ENCODE measurements at regions not wholly inside any gene's neighbourhood (a gene's known extent, or its start where the extent isn't known, plus 50 kb on each side); places are given as distances from the start of the nearest gene placed in this dataset.

DNA sequence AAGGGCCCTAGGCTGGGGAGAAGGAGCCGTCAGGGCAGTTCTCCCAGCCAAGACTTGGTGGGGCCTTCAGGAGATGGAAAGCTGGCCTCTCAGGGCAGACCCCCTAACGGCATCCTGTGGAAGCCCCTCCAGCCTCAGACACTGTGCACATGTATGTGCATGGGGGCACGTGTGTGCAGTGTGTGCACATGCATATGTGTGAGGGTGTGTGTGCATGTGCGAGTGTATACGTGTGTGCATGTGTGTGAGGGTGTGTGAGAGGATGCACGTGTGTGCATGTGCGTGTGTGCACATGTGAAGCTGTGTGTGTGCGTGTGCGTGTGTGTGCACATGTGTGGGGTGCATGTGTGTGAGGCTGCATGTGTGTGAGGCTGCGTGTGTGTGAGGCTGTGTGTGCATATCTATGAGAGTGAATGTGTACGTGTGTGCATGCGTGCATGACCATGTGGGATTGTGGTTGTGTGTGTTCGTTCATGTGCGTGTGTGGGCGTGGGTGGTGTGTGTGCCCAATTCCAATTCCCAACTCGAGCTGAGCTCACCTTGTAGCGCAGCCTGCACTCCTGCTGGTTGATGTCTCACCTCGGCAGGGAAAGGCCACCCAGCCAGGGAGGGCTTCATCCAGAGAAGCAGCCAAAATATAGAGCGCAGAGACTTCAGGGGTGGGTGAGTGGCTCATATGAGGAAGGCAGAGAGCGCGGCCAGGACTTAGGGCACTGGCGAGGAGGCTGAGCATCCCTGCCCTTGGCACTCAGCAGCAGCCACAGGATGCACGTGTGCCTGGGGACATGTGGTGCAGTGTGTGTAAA, 142.7 kb upstream of the PPP1R26 start:
- DNase-seq = no peak

DNA sequence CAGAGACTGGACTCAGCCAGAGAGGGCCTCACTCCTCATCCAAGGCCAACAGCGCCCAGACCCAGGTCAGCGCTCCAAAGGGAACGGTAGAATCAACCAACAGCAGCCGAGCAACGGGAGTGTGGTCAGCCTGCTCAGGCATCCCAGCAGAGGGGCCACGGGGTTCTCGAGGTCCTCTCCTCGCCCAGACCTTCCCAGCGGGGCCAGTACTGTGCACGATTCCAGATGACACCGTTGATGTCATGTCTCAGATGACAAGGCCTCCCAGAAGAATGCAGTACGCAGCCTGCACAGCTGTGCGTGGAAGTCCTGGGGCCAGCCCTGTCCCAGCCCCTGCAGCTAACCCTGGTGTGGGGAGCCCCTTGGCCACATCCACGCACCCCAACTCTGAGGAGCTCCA, 141.0 kb upstream of the PPP1R26 start:
- no peak for DNase-seq

DNA sequence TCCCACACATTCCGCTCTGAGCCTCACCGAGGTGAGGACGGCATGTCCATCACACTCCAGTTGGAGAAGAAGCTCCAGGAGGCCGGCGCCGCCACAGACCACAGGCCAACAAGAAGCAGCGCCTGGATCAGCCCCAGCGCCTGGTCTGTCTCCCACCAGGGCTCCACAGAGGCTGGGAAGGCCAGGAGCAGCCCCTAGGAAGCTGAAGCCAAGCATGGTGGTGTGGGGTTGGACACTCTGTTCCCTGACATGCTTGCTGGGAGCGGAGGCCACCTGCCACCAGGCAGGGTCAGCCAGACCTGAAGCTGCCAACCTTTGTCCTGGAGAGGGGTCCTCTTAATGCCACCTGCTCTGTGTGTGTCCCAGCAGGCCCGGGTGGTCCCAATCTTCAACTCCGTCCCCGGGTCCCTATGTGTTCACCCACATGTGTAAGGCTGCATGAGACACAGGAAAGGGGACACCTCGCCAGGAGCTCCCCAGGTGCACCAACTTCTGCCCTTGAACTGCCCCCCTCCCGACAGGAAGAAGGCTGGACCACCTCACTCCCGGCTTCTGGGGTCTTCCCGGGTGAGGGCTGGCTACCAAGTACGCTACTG, 140.1 kb upstream of the PPP1R26 start:
- no peak for DNase-seq

DNA sequence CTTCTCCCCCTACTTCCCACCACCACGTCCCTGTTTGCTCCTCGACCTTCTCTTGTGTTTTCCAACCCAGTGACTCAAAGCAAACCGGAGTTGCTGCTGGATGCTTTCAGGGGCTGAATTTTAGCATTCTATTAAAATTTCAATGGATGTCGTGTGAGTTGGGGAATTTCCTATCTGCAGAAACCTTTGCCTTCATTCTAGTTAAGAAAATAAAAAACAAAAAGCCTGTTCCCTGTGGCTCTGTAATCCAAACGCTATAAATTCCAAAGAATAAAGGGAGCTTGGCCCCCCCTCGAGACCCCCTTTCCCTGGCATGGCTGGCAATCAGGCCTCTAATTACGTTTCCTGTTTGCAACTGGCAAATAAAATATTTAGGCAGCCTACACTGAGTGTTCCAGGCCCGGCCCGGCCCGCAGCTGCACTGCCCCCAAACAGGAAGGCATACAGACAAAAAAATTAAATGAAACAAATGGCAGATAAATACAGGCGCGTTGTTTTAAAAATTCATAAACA, 139.4 kb upstream of the PPP1R26 start:
- no peak for DNase-seq

DNA sequence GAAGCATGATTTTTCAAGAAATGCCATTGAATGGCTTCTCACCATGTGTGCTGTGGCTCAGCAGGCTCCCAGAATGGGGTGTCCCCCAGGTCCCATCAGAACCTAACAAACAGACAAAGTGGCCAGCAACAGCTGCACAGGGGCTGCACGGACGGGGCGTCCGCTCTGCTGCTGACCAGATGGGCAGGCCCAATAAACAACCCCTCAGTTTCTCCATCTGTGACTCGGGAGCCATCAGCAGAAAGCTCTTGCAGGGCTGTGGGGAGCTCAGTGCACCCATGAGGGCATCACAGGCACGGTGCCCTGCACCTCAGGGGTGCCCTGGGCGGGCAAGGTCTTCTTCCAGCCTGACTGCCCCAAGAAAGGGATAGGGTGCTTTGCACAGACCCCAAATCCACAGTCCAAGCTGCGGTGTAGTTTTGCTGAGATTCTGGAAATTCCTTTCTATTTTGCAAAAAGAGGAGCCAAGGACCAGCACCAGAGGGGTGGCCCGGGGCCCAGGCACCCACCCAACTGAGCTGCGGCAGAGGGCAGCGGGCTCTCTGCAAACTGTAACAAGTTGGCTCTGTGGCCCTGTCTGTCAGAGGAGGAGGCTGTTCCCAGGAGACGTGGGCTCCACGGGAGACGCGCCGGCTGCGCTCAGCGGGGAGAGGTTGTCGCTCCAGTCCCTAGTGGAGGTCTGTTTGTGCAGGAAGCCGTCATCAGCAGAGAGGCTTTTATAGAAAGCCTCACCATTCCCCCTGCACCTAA, 138.7 kb upstream of the PPP1R26 start:
- no peak for DNase-seq

DNA sequence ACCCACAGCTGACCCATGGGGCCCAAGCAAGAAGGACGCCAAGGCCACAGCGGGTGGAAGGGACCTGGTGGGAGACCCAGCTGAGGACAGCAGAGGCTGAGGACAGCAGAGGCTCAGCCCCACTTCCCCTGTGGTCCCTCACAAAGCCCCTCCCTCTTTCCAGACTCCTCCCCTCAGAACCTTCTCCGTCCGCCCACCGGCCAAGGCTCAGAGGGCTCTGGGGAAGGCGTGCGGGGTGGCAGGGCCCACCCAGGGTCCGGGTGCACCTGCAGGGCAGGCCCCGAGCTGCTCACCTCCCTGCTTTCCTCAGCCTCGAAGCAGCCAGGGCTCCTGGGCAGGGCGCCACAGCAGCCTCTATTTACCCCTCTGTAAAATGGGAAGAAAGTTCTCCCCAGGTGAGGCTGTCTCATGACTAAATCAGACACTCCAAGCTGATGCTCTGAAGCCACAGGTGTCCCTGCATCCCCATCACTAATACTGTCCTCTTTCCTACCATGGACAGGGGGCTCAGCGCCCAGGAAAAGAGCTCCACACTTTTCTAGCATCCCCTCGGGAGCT, 137.9 kb upstream of the PPP1R26 start:
- no peak for DNase-seq

DNA sequence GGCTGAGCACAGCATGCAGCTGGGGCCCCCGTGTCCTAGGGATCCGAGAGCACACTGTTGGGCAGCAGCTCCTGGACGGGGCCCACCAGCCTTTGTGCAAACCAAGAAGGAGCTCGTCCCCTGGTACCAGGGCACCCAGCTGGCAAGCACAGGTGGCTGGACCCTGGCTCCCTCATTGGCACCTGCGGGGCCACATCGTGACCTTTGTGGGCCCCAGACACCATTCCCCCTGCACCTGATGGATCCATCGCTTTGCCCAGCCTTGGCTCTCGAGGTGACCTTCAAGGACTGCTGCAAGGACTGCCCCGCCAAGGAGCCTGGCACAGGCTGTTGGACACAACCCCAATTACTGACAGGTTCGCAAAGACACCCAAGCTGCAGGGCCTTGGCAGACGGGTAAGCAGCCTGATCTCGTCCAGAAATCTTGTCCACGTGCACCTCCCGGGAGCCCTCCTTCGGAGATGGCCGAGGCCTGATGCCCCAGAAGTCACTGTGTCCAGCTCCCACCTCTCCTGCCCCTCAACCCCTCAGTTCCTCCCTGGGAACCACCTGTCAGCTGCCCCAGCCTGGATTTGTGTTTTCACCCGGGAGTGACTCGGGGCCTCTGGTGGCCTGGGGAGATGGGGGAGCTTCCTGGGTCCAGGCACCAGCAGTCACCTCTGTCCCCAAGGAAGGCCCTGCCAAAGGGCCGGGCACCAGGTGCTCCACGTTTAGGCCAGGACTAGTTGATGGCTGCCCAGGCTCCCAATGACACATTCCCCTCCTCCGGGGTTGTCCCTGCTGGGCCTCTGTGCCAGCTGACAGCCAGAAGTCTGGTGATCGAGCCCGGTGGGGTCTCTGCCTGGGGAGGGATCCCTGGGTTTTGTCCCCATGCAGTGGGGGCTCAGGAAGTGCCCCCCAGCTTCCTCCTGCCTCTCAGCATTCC, 137.1 kb upstream of the PPP1R26 start:
- DNase-seq = no peak

DNA sequence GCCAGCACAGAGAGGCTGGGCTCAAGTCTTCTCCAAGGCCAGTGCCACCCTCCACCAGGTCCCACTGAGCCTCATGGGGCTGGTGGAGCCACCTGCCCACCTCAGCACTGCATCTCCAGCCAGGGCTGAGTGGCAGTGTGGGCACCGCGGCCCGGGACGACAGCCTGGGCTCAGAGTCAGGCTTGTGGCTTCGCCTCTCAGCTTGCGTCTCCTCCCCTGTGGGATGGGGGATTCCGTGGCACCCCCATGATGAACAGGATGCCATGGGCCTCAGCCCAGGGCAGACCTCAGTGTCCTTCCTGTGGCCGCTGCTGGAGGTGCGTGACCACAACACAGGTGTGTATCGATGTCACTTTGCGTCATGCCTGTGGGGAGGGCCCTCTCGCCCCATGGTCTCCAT, 136.4 kb upstream of the PPP1R26 start:
- DNase-seq = no peak

DNA sequence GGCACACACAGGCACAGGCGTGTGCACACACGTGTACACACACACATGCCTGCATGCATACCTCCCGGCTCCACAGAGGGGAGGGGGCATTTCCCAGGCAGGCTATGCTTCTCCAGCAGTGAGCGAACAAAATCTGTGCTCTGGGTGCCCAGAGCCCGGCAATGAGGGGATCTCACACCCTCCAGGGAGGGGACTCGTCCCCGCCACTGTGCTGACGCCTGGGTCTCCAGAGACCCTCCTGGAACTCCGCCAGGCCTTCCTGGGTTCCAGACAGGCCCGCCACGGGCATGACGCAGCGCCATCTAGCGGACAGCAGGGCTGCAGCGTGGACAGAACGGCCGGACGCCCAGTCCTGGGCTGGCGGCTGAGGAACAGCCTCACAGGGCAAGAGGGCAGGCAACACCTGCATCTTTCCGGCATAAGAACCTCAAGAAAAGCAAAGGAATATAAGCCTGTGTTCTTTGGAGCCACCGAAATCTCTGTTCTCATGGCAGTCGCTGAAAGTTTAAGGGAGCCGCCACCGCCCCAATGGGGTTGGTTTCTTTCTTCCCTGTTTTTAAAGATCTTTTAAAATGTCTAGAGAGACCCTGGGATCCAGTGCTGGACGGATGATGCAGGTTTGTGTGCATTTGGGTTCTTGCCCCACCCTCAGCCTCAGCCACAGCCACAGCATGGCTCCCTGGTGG, 135.6 kb upstream of the PPP1R26 start:
- peak in 41 of 51 donors; percentile 4 to 76 (median 31) for DNase-seq

DNA sequence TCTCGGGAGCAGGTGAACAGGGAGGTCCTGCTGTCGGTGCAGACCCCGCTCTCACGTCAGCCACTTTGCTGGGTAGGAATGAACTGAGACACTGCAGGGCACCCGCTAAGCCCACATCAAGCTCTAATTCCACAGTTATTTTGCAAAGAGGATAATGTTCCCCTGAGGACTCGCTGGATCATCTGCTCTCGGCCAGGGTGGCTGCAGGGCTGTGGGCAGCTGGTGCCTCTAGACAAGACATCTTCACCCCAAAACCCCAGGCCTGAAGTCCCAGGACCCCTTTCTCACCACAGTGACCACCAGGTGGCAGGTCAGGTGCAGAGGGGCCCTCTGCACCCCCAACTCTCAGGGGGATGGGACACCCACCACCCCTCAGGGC, 135.1 kb upstream of the PPP1R26 start:
- no peak for DNase-seq

DNA sequence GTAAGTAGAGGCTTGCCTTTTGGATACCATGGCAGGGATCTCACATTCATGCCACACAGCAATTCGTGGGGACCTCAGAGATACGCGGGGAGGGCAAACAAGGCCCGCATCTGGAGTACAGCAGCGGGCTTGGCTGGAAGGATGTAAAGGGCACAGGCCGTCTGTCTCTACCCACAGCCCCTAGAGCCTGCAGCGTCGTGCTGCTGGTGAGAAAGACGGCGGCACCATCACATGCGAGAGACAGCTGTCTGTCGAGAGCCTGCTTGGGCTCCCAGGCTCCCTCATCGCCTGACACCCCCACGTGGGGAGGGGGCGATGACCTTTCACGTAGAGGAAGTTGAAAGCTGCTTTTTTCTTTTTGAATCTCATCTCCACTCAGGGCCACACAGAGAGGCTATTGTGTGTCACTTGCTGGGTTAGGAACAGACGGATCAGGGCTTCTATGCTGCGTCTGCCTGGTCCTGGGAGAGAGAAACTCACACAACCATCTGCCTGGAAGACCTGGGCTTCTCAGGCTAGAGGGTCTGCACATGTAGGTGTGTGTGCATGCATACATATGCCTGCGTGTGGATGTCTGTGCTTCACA, 134.6 kb upstream of the PPP1R26 start:
- DNase-seq = no peak

DNA sequence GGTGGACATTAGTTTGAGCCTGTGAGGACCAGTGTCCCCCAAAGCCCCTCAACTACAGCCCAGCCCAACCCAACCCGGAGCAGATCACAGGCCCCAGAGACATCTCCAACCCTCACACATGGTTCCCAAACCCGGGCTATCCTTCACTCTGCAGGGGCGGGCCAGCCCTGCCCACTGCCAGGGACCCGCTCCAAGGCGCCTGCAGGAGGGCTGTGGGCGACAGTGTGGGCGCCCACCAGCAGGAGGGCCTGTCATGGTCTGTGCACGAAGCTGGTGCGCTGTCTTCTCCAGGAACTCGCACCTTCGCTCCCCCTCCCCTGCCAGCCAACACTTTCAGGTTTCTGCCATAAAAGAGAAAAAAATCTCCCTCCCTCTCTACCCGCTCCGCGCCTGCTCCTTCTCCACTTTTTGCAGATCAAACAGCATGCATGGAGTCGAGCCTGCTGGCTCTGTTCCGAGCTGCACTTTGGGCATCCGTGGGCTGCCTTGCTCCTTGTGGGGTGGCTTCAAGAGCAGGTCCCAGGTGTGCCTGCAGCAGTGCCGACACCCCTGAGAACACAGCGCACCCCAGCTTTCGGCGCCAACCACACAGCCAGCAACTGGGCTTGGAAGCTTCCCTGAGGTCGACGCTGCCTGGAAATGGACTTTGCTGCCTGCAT, 133.7 kb upstream of the PPP1R26 start:
- peak in 1 of 51 donors; percentile 17 for DNase-seq

DNA sequence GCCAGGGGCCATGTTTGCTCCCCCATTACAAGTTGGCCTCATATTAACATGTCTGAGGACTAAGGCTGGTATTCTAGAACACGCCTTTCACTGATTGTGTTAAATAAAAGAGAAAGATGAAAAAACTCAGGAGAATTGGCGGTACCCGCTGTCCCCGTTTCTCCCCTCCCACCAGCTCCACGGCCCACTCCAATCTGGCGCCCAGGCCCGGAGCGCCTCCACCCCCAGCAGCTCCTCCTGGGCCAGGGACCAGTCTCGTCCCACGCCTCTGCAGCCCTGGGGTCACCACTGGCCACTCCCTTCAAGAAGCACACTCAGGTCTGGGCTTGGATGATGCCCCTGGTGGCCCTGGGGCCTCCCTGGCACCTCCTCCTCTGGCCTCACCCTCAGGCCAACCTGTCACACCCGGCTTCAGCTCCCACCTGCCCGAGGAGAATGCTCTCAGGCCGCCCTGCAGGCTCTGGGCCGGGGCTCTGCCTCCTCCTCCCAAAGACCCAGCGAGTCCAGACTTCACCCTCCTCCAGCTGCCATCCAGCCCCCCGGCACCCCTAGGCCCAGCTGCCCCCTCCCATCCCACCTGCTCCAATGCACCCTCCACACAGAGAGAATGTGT, 133.0 kb upstream of the PPP1R26 start:
- no peak for DNase-seq

DNA sequence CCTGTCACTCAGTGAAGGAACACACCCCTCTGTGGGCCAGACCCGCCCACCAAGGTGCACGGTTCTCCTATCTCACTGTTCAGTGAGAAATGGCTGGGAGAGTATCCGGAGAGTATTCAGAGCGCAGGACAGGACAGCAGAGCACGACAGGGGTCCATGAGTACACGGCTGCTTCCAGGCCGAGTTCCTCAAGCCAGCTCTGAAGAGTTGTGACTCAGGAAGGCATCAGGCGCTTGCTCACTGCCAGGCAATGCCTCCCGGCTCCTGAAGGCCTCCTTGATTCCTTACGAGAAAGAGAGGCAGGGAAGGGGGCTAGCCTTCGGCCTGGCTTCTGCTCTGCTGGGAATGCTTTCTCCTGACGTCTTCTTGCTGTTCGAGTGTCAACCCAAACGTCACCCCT, 132.1 kb upstream of the PPP1R26 start:
- DNase-seq = peak in 1 of 51 donors; percentile 35

DNA sequence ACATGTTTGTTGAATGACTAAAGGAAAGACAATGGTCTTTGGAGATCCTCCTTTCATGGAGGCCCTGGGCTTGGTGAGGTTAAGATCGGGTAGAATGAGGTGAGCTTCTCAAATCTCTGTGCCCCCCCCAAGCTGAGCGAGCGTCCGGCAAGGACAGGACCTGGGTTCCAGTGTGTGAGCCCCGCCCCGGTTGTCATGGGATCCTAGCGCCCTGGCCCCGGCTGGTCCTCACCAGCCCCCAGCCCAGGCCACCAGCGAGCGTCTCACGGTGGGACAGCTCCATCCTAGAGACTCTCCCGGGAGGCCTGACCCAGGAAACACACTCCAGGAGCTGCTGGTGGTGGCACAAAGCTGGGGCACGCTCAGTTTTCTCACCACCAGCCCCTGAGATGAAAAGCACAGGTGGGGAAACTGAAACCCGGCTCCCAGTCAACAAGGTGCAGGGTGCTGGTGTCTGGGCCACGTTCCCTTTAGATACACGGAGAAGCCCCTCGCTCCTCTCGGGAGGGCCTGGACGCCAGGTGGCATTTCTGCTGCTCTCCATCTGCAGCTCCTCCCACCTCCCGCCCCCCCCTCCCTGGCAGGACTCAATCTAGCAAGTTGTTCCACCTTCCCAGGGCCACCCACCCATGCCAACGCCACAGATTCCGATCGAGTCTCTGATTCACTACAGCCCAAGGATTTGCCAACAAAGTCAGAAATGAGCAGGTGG, 131.3 kb upstream of the PPP1R26 start:
- peak in 1 of 51 donors; percentile 12 for DNase-seq

DNA sequence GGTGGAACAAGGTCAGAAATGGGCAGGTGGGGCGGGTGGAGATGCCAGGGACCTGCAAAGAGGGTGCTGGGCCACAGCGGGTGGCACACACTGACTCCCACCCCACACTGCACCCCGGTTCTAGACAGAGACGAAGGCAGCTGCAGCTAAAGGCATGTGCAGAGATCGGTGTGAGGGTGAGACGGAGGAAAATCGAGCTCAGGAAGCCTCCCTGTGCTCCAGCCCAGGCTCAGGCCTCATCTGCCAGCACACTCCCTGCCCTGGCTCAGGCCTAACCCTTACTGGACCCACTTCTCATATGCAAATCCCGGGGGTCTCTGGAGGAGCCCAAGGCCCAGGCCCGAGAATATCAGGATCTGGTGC, 130.8 kb upstream of the PPP1R26 start:
- DNase-seq = no peak

DNA sequence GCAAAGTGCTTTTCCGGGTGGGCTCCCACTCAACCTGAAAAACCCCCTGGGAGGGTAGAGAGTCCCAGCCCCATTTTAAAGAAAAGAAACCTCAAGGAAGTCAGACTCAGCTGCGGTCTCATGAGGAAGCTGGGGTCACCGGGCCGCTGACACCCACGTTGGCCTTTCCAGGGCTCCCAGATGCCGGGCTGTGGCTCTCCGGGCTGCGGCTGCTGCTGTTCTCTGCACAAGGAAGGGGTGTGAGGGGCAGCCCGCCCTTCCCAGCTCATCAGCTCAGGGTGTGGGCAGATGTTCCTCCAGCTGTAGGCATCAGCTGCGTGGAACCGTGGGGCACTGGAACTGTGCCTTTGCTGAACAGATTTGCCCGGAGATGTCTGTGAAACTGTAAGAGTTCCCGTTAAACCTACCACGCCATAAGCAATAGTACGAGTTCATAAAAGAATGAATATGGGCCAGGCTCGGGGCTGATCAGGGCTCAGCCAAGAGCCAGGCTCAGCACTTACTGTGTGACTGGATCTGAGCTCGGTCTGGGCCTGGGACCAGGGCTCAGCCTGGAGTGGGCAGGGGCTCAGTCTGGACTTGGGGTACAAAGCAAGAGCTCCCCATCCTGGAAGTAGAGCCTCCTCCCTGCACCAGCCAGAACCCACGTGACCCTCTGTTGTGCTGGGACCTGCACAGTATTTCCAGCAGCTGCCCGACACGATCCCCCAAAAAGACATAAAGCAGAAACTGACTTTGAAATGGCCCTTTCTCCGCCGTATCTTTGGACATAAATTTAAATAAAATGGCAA, 130.2 kb upstream of the PPP1R26 start:
- DNase-seq = no peak

DNA sequence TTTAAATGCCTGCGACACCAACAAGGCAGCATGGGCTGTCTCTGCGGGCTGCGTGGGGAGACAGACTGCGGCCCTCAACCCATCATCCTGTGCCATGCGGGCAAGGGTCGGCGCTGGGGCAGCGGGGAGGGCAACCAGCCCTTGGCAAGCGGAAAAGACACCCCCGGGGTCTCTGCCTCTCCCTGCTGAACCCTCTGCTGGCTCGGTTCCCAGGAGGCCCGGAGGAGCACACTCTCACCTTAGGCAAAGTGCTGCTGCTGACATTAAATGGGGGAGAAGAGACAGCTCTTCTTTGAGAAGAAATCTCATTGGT, 129.6 kb upstream of the PPP1R26 start:
- no peak for DNase-seq
